H1 (cell line): ENCODE measurements at regions not wholly inside any gene's neighbourhood (a gene's known extent, or its start where the extent isn't known, plus 50 kb on each side); places are given as distances from the start of the nearest gene placed in this dataset.

Experiments
- CTCF ChIA-PET: fragments of 300-600 bp; sonication (Branson Sonifier 250); formaldehyde crosslinking; loops from one replicate; lab custom pipeline; 2021; ENCODE audit not compliant: partially characterized antibody; lab: Charles Lee
- POLR2A ChIA-PET: fragments of 300-600 bp; sonication (Branson Sonifier 250); formaldehyde crosslinking; loops from one replicate; lab custom pipeline; 2021; ENCODE audit warnings: inconsistent platforms; ENCODE audit not compliant: partially characterized antibody; lab: Charles Lee
- DNase-seq, 2 experiments: peaks; one replicate each; pipeline versions ENCODE4 v3.0.0 to v3.0.0-alpha.2; 2010 to 2022; ENCODE audit warnings: low spot score in 2 of 2, low read depth in 1 of 2, mixed read lengths in 1 of 2
- FAIRE-seq: peaks from 2 replicates; lab custom pipeline; 2011; peaks lifted over from hg19 to GRCh38; lab: Jason Lieb, UNC
- H2AFZ ChIP-seq: 2 replicates; pipeline ENCODE4 v1.8.1; 2012; ENCODE audit warnings: low read length, inconsistent platforms
- H2AK5ac ChIP-seq: 2 replicates; pipeline ENCODE4 v1.6.1; 2013; ENCODE audit warnings: low read depth, low read length
- H2BK120ac ChIP-seq: replicated peaks from 2 replicates; pipeline ENCODE3; 2013; ENCODE audit warnings: low read depth, low read length, inconsistent platforms
- H2BK12ac ChIP-seq: 2 replicates; pipeline ENCODE4 v1.6.1; 2013; ENCODE audit warnings: low read depth, low read length
- H2BK15ac ChIP-seq: 2 replicates; pipeline ENCODE4 v1.6.1; 2013; ENCODE audit warnings: low read length
- H2BK20ac ChIP-seq: 2 replicates; pipeline ENCODE4 v1.6.1; 2013; ENCODE audit warnings: low read length
- H2BK5ac ChIP-seq: 2 replicates; pipeline ENCODE4 v1.6.1; 2013; ENCODE audit warnings: low read depth, low read length
- H3K14ac ChIP-seq: 2 replicates; pipeline ENCODE4 v1.6.1; 2013; ENCODE audit warnings: inconsistent platforms; ENCODE audit not compliant: insufficient read length
- H3K18ac ChIP-seq: 2 replicates; pipeline ENCODE4 v1.6.1; 2013; ENCODE audit warnings: low read length; ENCODE audit errors: extremely low read depth
- H3K23ac ChIP-seq: 2 replicates; pipeline ENCODE4 v1.6.1; 2013; ENCODE audit warnings: inconsistent platforms; ENCODE audit not compliant: insufficient read length
- H3K23me2 ChIP-seq: 2 replicates; pipeline ENCODE4 v1.6.1; 2013; ENCODE audit warnings: low read depth, low read length
- H3K27ac ChIP-seq: 2 replicates; pipeline ENCODE4 v1.6.1; 2011; ENCODE audit warnings: low read depth, low read length, inconsistent platforms
- H3K27me3 ChIP-seq, 4 experiments: replicated peaks in 1 of 4; 1 replicate in 1 of 4; 2 replicates in 3 of 4; pipeline versions ENCODE4 v1.6.1 to v1.8.1; 2011 to 2013; ENCODE audit warnings: low read length in 3 of 4, mild to moderate bottlenecking in 3 of 4, inconsistent platforms in 2 of 4, mixed read lengths in 2 of 4, moderate library complexity in 1 of 4; ENCODE audit not compliant: control insufficient read depth in 3 of 4, insufficient read depth in 3 of 4; ENCODE audit errors: extremely low read depth in 1 of 4
- H3K36me3 ChIP-seq, 4 experiments: 2 replicates each; pipeline versions ENCODE4 v1.6.1 to v1.8.1; 2011 to 2013; ENCODE audit warnings: mild to moderate bottlenecking in 4 of 4, low read length in 3 of 4, moderate library complexity in 2 of 4, control low read depth in 1 of 4, inconsistent platforms in 1 of 4; ENCODE audit not compliant: insufficient read depth in 4 of 4, control insufficient read depth in 2 of 4
- H3K4ac ChIP-seq: replicated peaks from 2 replicates; pipeline ENCODE3; 2013; ENCODE audit warnings: low read length, low read depth, mixed read lengths, inconsistent platforms; ENCODE audit not compliant: insufficient read length
- H3K4me1 ChIP-seq, 4 experiments: replicated peaks in 1 of 4; 1 replicate in 1 of 4; 2 replicates in 3 of 4; pipeline versions ENCODE4 v1.6.1 to v1.8.1; 2011 to 2013; ENCODE audit warnings: low read length in 3 of 4, inconsistent platforms in 2 of 4, mixed read lengths in 1 of 4; ENCODE audit not compliant: insufficient read depth in 4 of 4, control insufficient read depth in 3 of 4
- H3K4me2 ChIP-seq, 2 experiments: 2 replicates each; pipeline versions ENCODE4 v1.6.1 to v1.8.1; 2011 to 2013; ENCODE audit warnings: low read depth in 2 of 2, low read length in 2 of 2, control low read depth in 1 of 2, inconsistent platforms in 1 of 2, mild to moderate bottlenecking in 1 of 2; ENCODE audit not compliant: insufficient read depth in 1 of 2
- H3K4me3 ChIP-seq, 4 experiments: fragments of 200-600, 300-600 bp in 1 of 4; sonication (generic), shearing (Covaris generic), sonication (Bioruptor Twin) in 1 of 4; 2 replicates each; pipeline versions ENCODE4 v1.5.1 to v1.8.1; 2011 to 2016; ENCODE audit warnings: low read length in 4 of 4, low read depth in 3 of 4, control low read depth in 2 of 4, inconsistent platforms in 2 of 4, mild to moderate bottlenecking in 2 of 4, mixed read lengths in 1 of 4, moderate library complexity in 1 of 4; ENCODE audit not compliant: insufficient read depth in 2 of 4; ENCODE audit errors: extremely low read depth in 1 of 4
- H3K56ac ChIP-seq: replicated peaks from 2 replicates; pipeline ENCODE3; 2013; ENCODE audit warnings: low read depth, mild to moderate bottlenecking, mixed read lengths, low read length, inconsistent platforms; ENCODE audit not compliant: insufficient read length
- H3K79me1 ChIP-seq: 2 replicates; pipeline ENCODE4 v1.6.1; 2013; ENCODE audit warnings: low read depth, low read length, control low read depth
- H3K79me2 ChIP-seq, 2 experiments: 2 replicates each; pipeline versions ENCODE4 v1.6.1 to v1.8.1; 2012 to 2013; ENCODE audit warnings: low read length in 2 of 2, mild to moderate bottlenecking in 2 of 2, inconsistent platforms in 1 of 2; ENCODE audit not compliant: insufficient read depth in 2 of 2, control insufficient read depth in 1 of 2
- H3K9ac ChIP-seq, 4 experiments: replicated peaks in 1 of 4; 1 replicate in 1 of 4; 2 replicates in 3 of 4; pipeline versions ENCODE4 v1.6.1 to v1.8.1; 2011 to 2013; ENCODE audit warnings: low read depth in 3 of 4, low read length in 3 of 4, control low read depth in 2 of 4, mild to moderate bottlenecking in 2 of 4, moderate library complexity in 2 of 4, inconsistent platforms in 1 of 4; ENCODE audit errors: extremely low read depth in 1 of 4
- H3K9me3 ChIP-seq, 2 experiments: 2 replicates each; pipeline versions ENCODE4 v1.6.1 to v1.8.1; 2012 to 2013; ENCODE audit warnings: mild to moderate bottlenecking in 2 of 2, moderate library complexity in 2 of 2, control low read depth in 1 of 2, inconsistent platforms in 1 of 2, low read depth in 1 of 2, low read length in 1 of 2, mixed read lengths in 1 of 2; ENCODE audit not compliant: insufficient read depth in 2 of 2
- H4K20me1 ChIP-seq, 2 experiments: replicated peaks in 1 of 2; 2 replicates each; pipeline versions ENCODE3 to v1.8.1; 2011 to 2013; ENCODE audit warnings: inconsistent platforms in 2 of 2, low read length in 2 of 2, mild to moderate bottlenecking in 1 of 2; ENCODE audit not compliant: insufficient read depth in 2 of 2, control insufficient read depth in 1 of 2
- H4K5ac ChIP-seq: 2 replicates; pipeline ENCODE4 v1.6.1; 2013; ENCODE audit warnings: low read length, low read depth, mixed read lengths, inconsistent platforms; ENCODE audit not compliant: insufficient read length
- H4K8ac ChIP-seq: 2 replicates; pipeline ENCODE4 v1.8.0; 2013; ENCODE audit warnings: mild to moderate bottlenecking, moderate library complexity, low read length, inconsistent platforms; ENCODE audit not compliant: insufficient read depth; ENCODE audit errors: extremely low read depth
- H4K91ac ChIP-seq: replicated peaks from 2 replicates; pipeline ENCODE3; 2013; ENCODE audit warnings: low read length, mixed read lengths, inconsistent platforms; ENCODE audit not compliant: insufficient read length
- CHD1 ChIP-seq: IDR thresholded peaks from 2 replicates; pipeline ENCODE4 v1.6.1; 2012; ENCODE audit warnings: low read depth, low read length, improper control_type of control experiment
- EZH2 ChIP-seq: fragments of 200-600 bp; sonication (generic); IDR thresholded peaks from 2 replicates; pipeline ENCODE4 v1.7.1; 2012; ENCODE audit warnings: low read depth, mild to moderate bottlenecking, moderate library complexity, low read length, inconsistent platforms; ENCODE audit not compliant: severe bottlenecking
- KDM4A ChIP-seq: IDR thresholded peaks from one replicate; pipeline ENCODE4 v1.7.1; 2012; ENCODE audit warnings: low read depth, mild to moderate bottlenecking, moderate library complexity, low read length, inconsistent platforms; ENCODE audit not compliant: severe bottlenecking
- TBP ChIP-seq: IDR thresholded peaks from 2 replicates; pipeline ENCODE4 v1.6.1; 2011; ENCODE audit warnings: low read depth, low read length, improper control_type of control experiment
- WGBS, 2 experiments: shearing (Covaris generic) in 1 of 2; methylation state at CpG; one replicate each; pipeline versions ENCODE4 v1.1.6 to v1.1.7; 2013 to 2015; ENCODE audit warnings: low lambda C conversion rate in 2 of 2, mixed read lengths in 2 of 2, inconsistent platforms in 1 of 2, low coverage in 1 of 2, missing lambda C conversion rate in 1 of 2; ENCODE audit not compliant: insufficient replicate concordance in 2 of 2, insufficient coverage in 1 of 2, insufficient read length in 1 of 2; ENCODE audit errors: extremely low coverage in 1 of 2, missing lambda C conversion rate in 1 of 2; 5-methylcytosine and 5-hydroxymethylcytosine counted together

DNA sequence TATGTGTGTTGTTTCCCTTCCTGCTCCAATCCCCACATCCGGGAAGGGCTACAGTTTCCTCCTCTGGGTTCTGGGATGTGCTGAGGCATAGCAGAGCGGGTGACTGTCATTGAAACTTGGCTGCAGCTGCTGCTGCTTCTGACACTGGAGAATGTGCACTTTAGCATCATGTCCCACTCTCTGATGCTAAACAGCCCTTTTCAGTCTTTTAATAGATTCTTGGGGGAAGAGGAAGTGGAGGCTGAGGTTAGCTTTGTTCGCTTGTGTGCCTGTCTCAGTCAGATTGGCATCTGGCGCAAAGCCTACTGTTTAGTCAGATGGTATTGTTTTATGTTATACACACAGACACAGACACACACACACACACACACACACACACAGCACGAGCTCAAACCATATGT is 136.5 kb upstream of the RND3 start:
- no peak overlapping the region for H4K5ac ChIP-seq
- no peak overlapping the region for H2BK20ac ChIP-seq
- no peak overlapping the region for H3K9ac ChIP-seq
- H3K23ac ChIP-seq, result no peak overlapping the region
- H2BK5ac ChIP-seq, result no peak overlapping the region
- WGBS, 2 experiments, result 89% methylated on average over 5 of the region's 5 CpGs; no CpG with 5 or more reads in 1 of the 2 experiments
- H2BK12ac ChIP-seq, result no peak overlapping the region; the same call in 1 of the 2 replicates
- no peak overlapping the region for H4K91ac ChIP-seq
- H4K8ac ChIP-seq, result no peak overlapping the region
- H3K4ac ChIP-seq, result no peak overlapping the region
- FAIRE-seq (no peak), DNase-seq (no peak)
- H3K27me3 ChIP-seq, result no peaks in the 10 kb centered on the region
- no peak overlapping the region for H3K14ac ChIP-seq
- H3K56ac ChIP-seq, result no peak overlapping the region
- no peak overlapping the region for H3K4me2 ChIP-seq
- no peaks in the 10 kb centered on the region for H3K36me3 ChIP-seq
- no peak overlapping the region for H3K18ac ChIP-seq
- H2AK5ac ChIP-seq, result no peak overlapping the region
- H4K20me1 ChIP-seq, result no peaks in the 10 kb centered on the region
- no peaks in the 10 kb centered on the region for H3K9me3 ChIP-seq
- peak overlapping the region; percentile 75; the same call in 1 of the 2 replicates for H2AFZ ChIP-seq
- H3K4me1 ChIP-seq, result peaks cover 0 to 3% (median 0%) of the 10 kb centered on the region in 4 experiments; a peak in 1 of 7 replicates
- POLR2A ChIA-PET, result no interaction called here
- CTCF ChIA-PET, result interaction anchor here (1.1 kb wide), 1 partner anchor 15 kb away, joined by 3 read pairs; no protein-coding TSS in a partner anchor
- no peak overlapping the region for H3K4me3 ChIP-seq
- H3K23me2 ChIP-seq, result no peaks in the 10 kb centered on the region
- H3K27ac ChIP-seq, result no peak overlapping the region
- H2BK15ac ChIP-seq, result no peak overlapping the region
- H3K79me1 ChIP-seq, result no peaks in the 10 kb centered on the region
- no peak overlapping the region for H2BK120ac ChIP-seq
- no peak for TF ChIP-seq TBP
- no peak for TF ChIP-seq EZH2
- TF ChIP-seq CHD1, result no peak
- TF ChIP-seq KDM4A, result no peak
- H3K79me2 ChIP-seq, result no peaks in the 10 kb centered on the region
